ENCODE measurements at regions not wholly inside any gene's neighbourhood (a gene's known extent, or its start where the extent isn't known, plus 50 kb on each side); places are given as distances from the start of the nearest gene placed in this dataset.

- DNase-seq (ENCODE audit: low read depth in 2 of 2), result peak in 1 of 2 donors; percentile 36
These were observed 112.2 kb downstream of the PLEKHG1 start for GRCh38 chr6:150711584-150712504.

GRCh38 chr6:150712505-150713252, 113.0 kb downstream of the PLEKHG1 start:
- peak; percentile 17 to 62 for DNase-seq (ENCODE audit: low read depth in 2 of 2)

- no peak for DNase-seq (ENCODE audit: low read depth in 2 of 2)
These were observed 113.8 kb downstream of the PLEKHG1 start for GRCh38 chr6:150713487-150713886.

GRCh38 chr6:150713931-150714330, 114.2 kb downstream of the PLEKHG1 start:
- no peak for DNase-seq (ENCODE audit: low read depth in 2 of 2)

- DNase-seq (ENCODE audit: low read depth in 2 of 2), result no peak
These were observed 115.4 kb downstream of the PLEKHG1 start for GRCh38 chr6:150715133-150715532.

- DNase-seq (ENCODE audit: low read depth in 2 of 2), result peak in 1 of 2 donors; percentile 34
These were observed 117.7 kb downstream of the PLEKHG1 start for GRCh38 chr6:150717419-150717818.

- DNase-seq (ENCODE audit: low read depth in 2 of 2), result no peak
These were observed 119.5 kb downstream of the PLEKHG1 start for GRCh38 chr6:150719099-150719766.

GRCh38 chr6:150719831-150720230, 120.1 kb downstream of the PLEKHG1 start:
- no peak for DNase-seq (ENCODE audit: low read depth in 2 of 2)

GRCh38 chr6:150720774-150721233, 121.1 kb downstream of the PLEKHG1 start:
- DNase-seq (ENCODE audit: low read depth in 2 of 2), result peak in 1 of 2 donors; percentile 35

- DNase-seq (ENCODE audit: low read depth in 2 of 2), result no peak
These were observed 122.0 kb downstream of the PLEKHG1 start for GRCh38 chr6:150721418-150722266.

GRCh38 chr6:150722614-150723344, 123.1 kb downstream of the PLEKHG1 start:
- no peak for DNase-seq (ENCODE audit: low read depth in 2 of 2)

- DNase-seq (ENCODE audit: low read depth in 2 of 2), result no peak
These were observed 123.6 kb downstream of the PLEKHG1 start for GRCh38 chr6:150723345-150723658.

GRCh38 chr6:150723857-150724256, 124.2 kb downstream of the PLEKHG1 start:
- DNase-seq (ENCODE audit: low read depth in 2 of 2), result no peak

- DNase-seq (ENCODE audit: low read depth in 2 of 2), result peak; percentile 17 to 61
These were observed 126.1 kb downstream of the PLEKHG1 start for GRCh38 chr6:150725795-150726194.

GRCh38 chr6:150729188-150729748, 129.6 kb downstream of the PLEKHG1 start:
- no peak for DNase-seq (ENCODE audit: low read depth in 2 of 2)

GRCh38 chr6:150730801-150731457, 131.2 kb downstream of the PLEKHG1 start:
- DNase-seq (ENCODE audit: low read depth in 2 of 2), result no peak

- no peak for DNase-seq (ENCODE audit: low read depth in 2 of 2)
These were observed 132.6 kb upstream of the MTHFD1L start for GRCh38 chr6:150732765-150733539.

- no peak for DNase-seq (ENCODE audit: low read depth in 2 of 2)
These were observed 131.8 kb upstream of the MTHFD1L start for GRCh38 chr6:150733726-150734125.

GRCh38 chr6:150734235-150734634, 131.3 kb upstream of the MTHFD1L start:
- DNase-seq (ENCODE audit: low read depth in 2 of 2), result no peak

Data from lung microvascular endothelial cell (primary cell).